Mesenchymal stem cell (in vitro differentiated cells and primary cell): ENCODE measurements at regions not wholly inside any gene's neighbourhood (a gene's known extent, or its start where the extent isn't known, plus 50 kb on each side); places are given as distances from the start of the nearest gene placed in this dataset.

ENCODE experiments used
- DNase-seq: peaks from one replicate; pipeline ENCODE4 v3.0.0-alpha.2; 2013
- H2AFZ ChIP-seq: one replicate; pipeline ENCODE4 v1.6.1; 2013; ENCODE audit warnings: low read depth, mild to moderate bottlenecking, control low read depth, inconsistent platforms, low read length, moderate library complexity
- H2AK5ac ChIP-seq: 2 replicates; pipeline ENCODE4 v1.6.1; 2013; ENCODE audit warnings: low read length, moderate library complexity, mild to moderate bottlenecking, inconsistent platforms; ENCODE audit not compliant: severe bottlenecking
- H2BK120ac ChIP-seq: one replicate; pipeline ENCODE4 v1.6.1; 2013; ENCODE audit warnings: low read depth, mild to moderate bottlenecking, inconsistent platforms, low read length, moderate library complexity
- H2BK12ac ChIP-seq, 2 experiments: one replicate each; pipeline ENCODE4 v1.6.1; 2013; ENCODE audit warnings: inconsistent platforms in 2 of 2, low read length in 2 of 2, mild to moderate bottlenecking in 2 of 2, moderate library complexity in 2 of 2, control low read depth in 1 of 2
- H2BK15ac ChIP-seq: one replicate; pipeline ENCODE4 v1.6.1; 2013; ENCODE audit warnings: mild to moderate bottlenecking, low read depth, inconsistent platforms; ENCODE audit not compliant: poor library complexity, severe bottlenecking
- H2BK5ac ChIP-seq: 2 replicates; pipeline ENCODE4 v1.6.1; 2013; ENCODE audit warnings: low read depth, mild to moderate bottlenecking, low read length, control low read depth, inconsistent platforms; ENCODE audit not compliant: poor library complexity, severe bottlenecking
- H3K14ac ChIP-seq, 2 experiments: one replicate each; pipeline ENCODE4 v1.6.1; 2013; ENCODE audit warnings: inconsistent platforms in 2 of 2, low read length in 2 of 2, control low read depth in 1 of 2, mild to moderate bottlenecking in 1 of 2, moderate library complexity in 1 of 2
- H3K18ac ChIP-seq, 2 experiments: one replicate each; pipeline ENCODE4 v1.6.1; 2013; ENCODE audit warnings: inconsistent platforms in 2 of 2, low read length in 2 of 2, control low read depth in 1 of 2, low read depth in 1 of 2, mild to moderate bottlenecking in 1 of 2
- H3K23ac ChIP-seq, 2 experiments: one replicate each; pipeline ENCODE4 v1.6.1; 2013; ENCODE audit warnings: inconsistent platforms in 2 of 2, low read length in 2 of 2, mild to moderate bottlenecking in 2 of 2, moderate library complexity in 2 of 2, control low read depth in 1 of 2
- H3K27ac ChIP-seq: 2 replicates; pipeline ENCODE4 v1.5.1; 2013; ENCODE audit warnings: mild to moderate bottlenecking, moderate library complexity, low read length, control low read depth, inconsistent platforms; ENCODE audit not compliant: poor library complexity, severe bottlenecking
- H3K27me3 ChIP-seq, 2 experiments: 2 replicates each; pipeline versions ENCODE4 v1.6.1 to v1.7.0; 2013; ENCODE audit warnings: low read length in 2 of 2, mild to moderate bottlenecking in 2 of 2, moderate library complexity in 2 of 2, control low read depth in 1 of 2, inconsistent platforms in 1 of 2; ENCODE audit not compliant: control insufficient read depth in 1 of 2, insufficient read depth in 1 of 2
- H3K36me3 ChIP-seq, 2 experiments: 2 replicates each; pipeline versions ENCODE4 v1.6.1 to v1.7.0; 2013; ENCODE audit warnings: low read length in 2 of 2, control low read depth in 1 of 2, inconsistent platforms in 1 of 2, low read depth in 1 of 2, mild to moderate bottlenecking in 1 of 2; ENCODE audit not compliant: insufficient read depth in 2 of 2, control insufficient read depth in 1 of 2
- H3K4ac ChIP-seq, 2 experiments: one replicate each; pipeline ENCODE4 v1.6.1; 2013; ENCODE audit warnings: inconsistent platforms in 2 of 2, low read length in 2 of 2, mild to moderate bottlenecking in 2 of 2, moderate library complexity in 2 of 2, control low read depth in 1 of 2, low read depth in 1 of 2
- H3K4me1 ChIP-seq: 2 replicates; pipeline ENCODE4 v1.6.1; 2013; ENCODE audit warnings: low read depth, low read length, control low read depth; ENCODE audit not compliant: control insufficient read depth, insufficient read depth
- H3K4me2 ChIP-seq: 2 replicates; pipeline ENCODE4 v1.6.1; 2013; ENCODE audit warnings: low read length, mild to moderate bottlenecking, inconsistent platforms; ENCODE audit not compliant: poor library complexity, severe bottlenecking
- H3K4me3 ChIP-seq, 2 experiments: 2 replicates each; pipeline versions ENCODE4 v1.5.1 to v1.7.0; 2013; ENCODE audit warnings: low read length in 2 of 2, mild to moderate bottlenecking in 2 of 2, control low read depth in 1 of 2, low read depth in 1 of 2; ENCODE audit not compliant: insufficient read depth in 1 of 2
- H3K79me1 ChIP-seq: replicated peaks from 2 replicates; pipeline ENCODE4 v1.6.1; 2013; ENCODE audit warnings: mild to moderate bottlenecking, control low read depth, low read length, inconsistent platforms; ENCODE audit not compliant: poor library complexity, severe bottlenecking
- H3K9ac ChIP-seq: 2 replicates; pipeline ENCODE4 v1.7.0; 2013; ENCODE audit warnings: mild to moderate bottlenecking, low read length, moderate library complexity
- H3K9me3 ChIP-seq: 2 replicates; pipeline ENCODE4 v1.7.0; 2013; ENCODE audit warnings: mild to moderate bottlenecking, low read length; ENCODE audit not compliant: control insufficient read depth
- H4K8ac ChIP-seq: one replicate; pipeline ENCODE4 v1.6.1; 2013; ENCODE audit warnings: inconsistent platforms, mild to moderate bottlenecking, low read length, moderate library complexity
- H4K91ac ChIP-seq: one replicate; pipeline ENCODE4 v1.6.1; 2013; ENCODE audit warnings: mild to moderate bottlenecking, low read length, inconsistent platforms
- WGBS: methylation state at CpG from one replicate; pipeline ENCODE4 v1.1.7; 2013; ENCODE audit warnings: mixed read lengths; 5-methylcytosine and 5-hydroxymethylcytosine counted together

- 59% methylated on average over 7 of the region's 7 CpGs for WGBS
- Histone ChIP-seq H2BK120ac (no peak overlapping the region), H3K79me1 (no peaks in the 10 kb centered on the region), H3K4ac (no peak overlapping the region), H3K36me3 (no peaks in the 10 kb centered on the region), H4K91ac (peak overlapping the region; percentile 29), H2BK15ac (no peak overlapping the region), H2BK12ac (no peak overlapping the region), H4K8ac (no peak overlapping the region), H2BK5ac (no peak overlapping the region), H3K4me2 (no peak overlapping the region), H2AK5ac (no peak overlapping the region), H2AFZ (no peak overlapping the region), H3K23ac (no peak overlapping the region), H3K9ac (no peak overlapping the region), H3K18ac (peak overlapping the region in 1 of 2 experiments; percentile 52), H3K27ac (no peak overlapping the region), H3K9me3 (no peaks in the 10 kb centered on the region), H3K4me3 (no peak overlapping the region), H3K27me3 (no peaks in the 10 kb centered on the region), H3K14ac (peak overlapping the region in 1 of 2 experiments; percentile 11), H3K4me1 (no peaks in the 10 kb centered on the region)
- DNase-seq: no peak
Measured at GRCh38 chr2:238655198-238655860, 192.6 kb upstream of the TWIST2 start.

GRCh38 chr2:238655974-238656722 lies 191.7 kb upstream of the TWIST2 start:
- DNase-seq: no peak
- Histone ChIP-seq H3K27me3 (no peaks in the 10 kb centered on the region), H3K4me1 (no peaks in the 10 kb centered on the region), H3K18ac (peak overlapping the region in 1 of 2 experiments; percentile 52), H2BK120ac (no peak overlapping the region), H3K9me3 (peaks cover 2% of the 10 kb centered on the region), H2BK5ac (no peak overlapping the region), H3K27ac (no peak overlapping the region), H3K79me1 (no peaks in the 10 kb centered on the region), H2AK5ac (no peak overlapping the region), H3K9ac (no peak overlapping the region), H3K23ac (no peak overlapping the region), H4K91ac (no peak overlapping the region), H3K36me3 (no peaks in the 10 kb centered on the region), H2AFZ (no peak overlapping the region), H3K4me3 (no peak overlapping the region), H4K8ac (no peak overlapping the region), H3K14ac (peak overlapping the region in 1 of 2 experiments; percentile 26), H3K4me2 (no peak overlapping the region), H3K4ac (no peak overlapping the region), H2BK12ac (no peak overlapping the region), H2BK15ac (no peak overlapping the region)
- WGBS: 60% methylated on average over 8 of the region's 8 CpGs

DNA sequence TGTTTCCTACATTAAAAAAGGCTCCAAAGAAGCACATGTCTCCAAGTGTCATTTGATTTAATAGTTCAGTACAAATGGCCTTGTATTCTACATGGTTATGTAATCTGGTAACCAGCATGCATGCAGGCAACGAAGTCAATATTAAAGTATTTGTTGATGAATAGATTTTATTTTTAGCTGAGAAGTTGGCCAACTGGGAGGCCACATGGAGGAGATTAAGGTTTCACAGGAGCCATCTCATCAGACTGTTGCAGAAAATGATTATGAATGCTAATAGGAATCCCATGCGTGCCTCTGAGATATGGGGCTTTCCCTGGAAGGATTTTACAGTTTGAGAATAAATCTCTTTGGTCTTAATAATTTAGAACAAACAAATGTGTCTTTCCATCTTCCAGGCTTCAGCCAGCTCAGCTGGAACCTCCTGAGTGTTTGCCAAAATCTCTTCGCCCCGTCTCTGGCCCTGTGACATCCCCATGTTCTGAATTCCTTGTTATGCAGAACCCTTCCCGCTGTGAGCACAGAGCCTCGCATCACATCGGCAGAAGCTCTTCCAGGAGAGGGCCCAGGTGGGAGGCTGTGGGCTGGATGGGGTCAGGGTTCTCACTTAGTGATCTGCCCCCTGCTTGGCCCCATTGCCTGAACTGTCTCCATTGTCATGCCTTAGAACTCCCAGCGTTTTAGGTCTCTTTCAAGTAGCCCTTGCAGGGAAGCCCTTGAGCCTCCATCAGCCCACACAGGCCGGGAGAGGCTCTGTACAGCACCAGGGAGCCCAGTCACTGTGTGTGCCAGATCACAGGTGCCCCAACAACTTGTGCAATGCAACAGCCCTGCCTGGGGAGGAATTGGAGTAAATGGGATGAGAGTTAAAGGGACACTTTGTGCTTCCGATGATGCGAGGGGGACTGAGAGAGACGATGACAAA lies 190.5 kb upstream of the TWIST2 start:
- no peaks in the 10 kb centered on the region for H3K79me1 ChIP-seq
- no peak for DNase-seq
- no peak overlapping the region for H3K27ac ChIP-seq
- H3K36me3 ChIP-seq: no peaks in the 10 kb centered on the region
- no peak overlapping the region for H2BK120ac ChIP-seq
- H2AFZ ChIP-seq: no peak overlapping the region
- 78% methylated on average over 12 of the region's 12 CpGs for WGBS
- H2AK5ac ChIP-seq: no peak overlapping the region
- peak overlapping the region; percentile 20 for H4K91ac ChIP-seq
- no peak overlapping the region for H2BK15ac ChIP-seq
- no peak overlapping the region for H4K8ac ChIP-seq
- H3K4ac ChIP-seq: no peak overlapping the region
- H3K18ac ChIP-seq: no peak overlapping the region
- H3K4me1 ChIP-seq: no peaks in the 10 kb centered on the region
- peak overlapping the region; percentile 48 for H3K9ac ChIP-seq
- H3K14ac ChIP-seq: no peak overlapping the region
- no peak overlapping the region for H3K4me3 ChIP-seq
- peaks cover 6% of the 10 kb centered on the region for H3K9me3 ChIP-seq
- no peak overlapping the region for H2BK12ac ChIP-seq
- no peaks in the 10 kb centered on the region for H3K27me3 ChIP-seq
- H2BK5ac ChIP-seq: no peak overlapping the region
- H3K23ac ChIP-seq: no peak overlapping the region
- H3K4me2 ChIP-seq: no peak overlapping the region

DNA sequence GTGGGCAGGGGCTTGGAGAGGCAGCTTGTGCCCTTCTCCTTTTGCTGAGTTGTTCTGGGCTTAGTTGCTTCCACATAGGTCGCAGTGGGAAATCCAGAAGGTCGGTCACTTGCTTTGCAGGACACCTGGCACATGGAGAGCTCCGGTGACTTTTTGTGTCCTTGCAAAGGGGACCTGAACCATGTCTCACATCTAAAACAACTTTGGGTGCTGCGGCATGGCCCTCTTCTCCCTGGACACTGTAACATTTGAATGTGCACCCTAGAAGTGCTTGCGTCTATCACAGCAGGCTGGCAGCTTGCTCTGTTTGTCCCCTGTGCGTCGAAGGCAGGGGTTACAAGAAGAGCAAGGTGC lies 189.9 kb upstream of the TWIST2 start:
- Histone ChIP-seq H2BK120ac (no peak overlapping the region), H4K91ac (no peak overlapping the region)

More for the DNA sequence above, 189.9 kb upstream of the TWIST2 start:
- Histone ChIP-seq H2AK5ac (no peak overlapping the region), H3K23ac (no peak overlapping the region), H3K4me2 (no peak overlapping the region), H2AFZ (no peak overlapping the region), H3K14ac (no peak overlapping the region), H3K79me1 (no peaks in the 10 kb centered on the region), H2BK12ac (no peak overlapping the region), H2BK5ac (no peak overlapping the region), H3K4me1 (no peaks in the 10 kb centered on the region), H2BK15ac (no peak overlapping the region), H3K36me3 (no peaks in the 10 kb centered on the region), H3K9me3 (peaks cover 6% of the 10 kb centered on the region), H3K27ac (no peak overlapping the region), H3K4me3 (no peak overlapping the region), H3K4ac (no peak overlapping the region), H3K27me3 (no peaks in the 10 kb centered on the region), H3K18ac (no peak overlapping the region), H3K9ac (no peak overlapping the region), H4K8ac (no peak overlapping the region)
- DNase-seq: no peak
- 83% methylated on average over 7 of the region's 7 CpGs for WGBS
